ENCODE measurements at regions not wholly inside any gene's neighbourhood (a gene's known extent, or its start where the extent isn't known, plus 50 kb on each side); places are given as distances from the start of the nearest gene placed in this dataset.

- intact Hi-C loops (cut with micrococcal nuclease; ENCODE audit: unreplicated experiment) (no loop called here), in situ Hi-C loops (cut with MboI) (no loop called here)
- WGBS (ENCODE audit: insufficient coverage, insufficient replicate concordance, low lambda C conversion rate, missing lambda C conversion rate) = 20% methylated on average over 25 of the region's 25 CpGs
- CTCF ChIA-PET = interaction anchor here (1.3 to 2.3 kb wide), 3 partner anchors 24 to 308 kb away, joined by 3 to 16 read pairs (median 4); no protein-coding TSS in a partner anchor
- H2AFZ ChIP-seq (ENCODE audit: control insufficient read depth, low read depth, low read length) = no peak overlapping the region
- no peaks in the 10 kb centered on the region for H3K9me3 ChIP-seq (replicated peaks; ENCODE audit: control insufficient read depth, insufficient read depth, low read length)
- no peak for FAIRE-seq
- no peak overlapping the region for H3K27ac ChIP-seq (ENCODE audit: control insufficient read depth, insufficient read depth)
- peaks cover 0 to 3% of the 10 kb centered on the region in 2 experiments; a peak in 2 of 4 replicates for H3K27me3 ChIP-seq (replicated peaks in 1 of 2; ENCODE audit: control insufficient read depth in 2 of 2, insufficient read depth in 2 of 2, low read length in 1 of 2)
- TF ChIP-seq BRCA1 (IDR thresholded peaks at IDR 0.05; ENCODE audit: low read depth, low read length) (no peak), CEBPZ (IDR thresholded peaks at IDR 0.05; ENCODE audit: low read depth, low read length) (no peak)
- no peak overlapping the region for H3K9ac ChIP-seq (ENCODE audit: control insufficient read depth, insufficient read depth, low read length)
- H3K36me3 ChIP-seq (ENCODE audit: control insufficient read depth in 2 of 2, insufficient read depth in 2 of 2, low read length in 1 of 2) = no peaks in the 10 kb centered on the region
- no peaks in the 10 kb centered on the region for H3K4me1 ChIP-seq (ENCODE audit: control insufficient read depth, insufficient read depth, low read length)
- H3K4me2 ChIP-seq (ENCODE audit: control insufficient read depth, insufficient read depth) = no peak overlapping the region
- ATAC-seq = no peak
- BruUV-seq (replicated peaks) = no TSS peak
- H3K79me2 ChIP-seq (ENCODE audit: control insufficient read depth, insufficient read depth, low read length) = no peaks in the 10 kb centered on the region
- H3K4me3 ChIP-seq = no peak overlapping the region
- RAD21 ChIA-PET (ENCODE audit: unreplicated experiment) = interaction anchor here (1.0 kb wide), 1 partner anchor 308 kb away, joined by 8 read pairs; no protein-coding TSS in a partner anchor
- POLR2A ChIA-PET = no interaction called here
- SMC1A ChIA-PET (ENCODE audit: uncharacterized antibody, unreplicated experiment) = no interaction called here
- DNase-seq (ENCODE audit: low read depth, low spot score) = no peak
- no peaks in the 10 kb centered on the region for H4K20me1 ChIP-seq (ENCODE audit: control insufficient read depth, insufficient read depth)
Observed at GRCh38 chr3:13144163-13145023, 71.2 kb upstream of the IQSEC1 start.
